HG02623 (cell line): ENCODE measurements at regions not wholly inside any gene's neighbourhood (a gene's known extent, or its start where the extent isn't known, plus 50 kb on each side); places are given as distances from the start of the nearest gene placed in this dataset.
"Not testable (repeated sequence)": the region's sequence is repeated elsewhere in the genome, so short reads cannot be mapped to it uniquely, and the experiment has no call there.

Experiments
- ATAC-seq: cut with Tn5 transposase; IDR thresholded peaks from one replicate; pipeline ENCODE4 v1.9.1; 2021; ENCODE audit warnings: moderate library complexity; ENCODE audit not compliant: unreplicated experiment

DNA sequence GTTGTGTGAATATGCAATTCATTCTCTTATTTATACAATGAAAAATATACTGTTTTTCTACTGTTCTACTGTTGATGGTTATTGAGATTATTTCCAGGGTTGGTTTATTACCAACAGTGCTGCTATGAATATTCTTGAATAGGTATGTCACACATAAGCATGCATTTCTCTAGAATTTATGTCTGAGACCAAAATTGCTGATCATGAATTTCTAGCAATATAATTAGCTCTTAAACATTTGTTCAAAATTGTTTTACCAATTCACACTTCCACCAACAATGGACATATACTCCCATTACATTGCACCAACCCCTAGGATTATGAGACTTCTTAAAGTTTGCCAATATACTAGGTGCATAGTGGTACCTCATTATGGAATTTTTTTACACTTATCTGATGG, 164.1 kb upstream of the KCNQ5 start:
- ATAC-seq = no peak

DNA sequence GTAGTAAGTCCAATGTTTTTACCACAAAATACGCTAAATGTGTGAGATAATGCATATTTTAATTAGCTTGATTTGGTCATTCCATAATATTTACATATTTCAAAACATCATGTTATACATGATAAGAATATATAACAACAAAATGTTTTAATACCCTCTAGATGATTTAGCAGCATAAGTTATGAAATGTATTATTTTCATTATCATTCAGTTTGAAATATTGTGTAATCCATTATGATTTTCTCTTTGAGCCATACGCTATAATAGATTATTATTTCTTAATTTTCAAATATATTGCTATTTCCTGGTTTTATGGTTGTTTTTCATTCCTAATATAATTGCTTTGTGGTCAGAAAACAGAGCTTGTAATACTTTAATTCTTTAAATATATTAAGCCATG, 163.3 kb upstream of the KCNQ5 start:
- no peak for ATAC-seq

DNA sequence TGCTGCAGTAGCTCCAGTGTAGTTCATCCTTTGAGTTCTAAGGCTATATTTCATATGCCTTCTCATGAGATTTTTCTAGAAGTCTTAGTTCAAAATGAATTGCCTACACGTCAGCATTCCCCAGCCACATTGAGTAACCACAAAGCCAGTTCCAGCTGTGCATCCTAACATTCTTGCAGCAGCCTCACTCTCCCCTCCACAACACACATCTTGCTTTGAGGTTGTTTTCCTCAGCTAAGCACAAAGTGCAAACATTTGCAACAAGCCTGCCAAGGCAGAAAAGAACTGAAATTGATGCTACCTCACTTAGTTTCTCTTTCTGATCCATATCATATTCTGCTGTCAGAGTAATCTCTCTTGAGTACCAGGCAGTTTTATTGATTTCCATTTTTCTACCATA, 160.7 kb upstream of the KCNQ5 start:
- ATAC-seq = no peak

DNA sequence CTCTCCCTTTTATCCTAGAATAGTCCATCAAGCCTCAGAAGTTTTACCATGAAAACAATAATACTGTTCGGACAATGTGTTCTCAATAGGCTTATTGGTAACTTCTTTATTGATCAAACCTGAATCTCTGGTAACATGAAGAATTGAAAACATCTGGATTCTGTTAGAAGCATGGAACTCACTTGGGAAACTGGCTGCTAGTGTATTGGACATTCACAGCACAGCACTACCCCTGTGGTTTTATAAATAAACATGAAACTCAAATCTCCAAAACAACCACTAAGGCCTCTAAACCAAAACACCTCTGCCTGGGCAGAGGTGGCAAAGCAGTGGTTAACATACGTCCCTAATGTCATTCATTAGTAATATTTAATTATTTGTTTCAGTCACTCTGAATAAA, 157.6 kb upstream of the KCNQ5 start:
- ATAC-seq = no peak

DNA sequence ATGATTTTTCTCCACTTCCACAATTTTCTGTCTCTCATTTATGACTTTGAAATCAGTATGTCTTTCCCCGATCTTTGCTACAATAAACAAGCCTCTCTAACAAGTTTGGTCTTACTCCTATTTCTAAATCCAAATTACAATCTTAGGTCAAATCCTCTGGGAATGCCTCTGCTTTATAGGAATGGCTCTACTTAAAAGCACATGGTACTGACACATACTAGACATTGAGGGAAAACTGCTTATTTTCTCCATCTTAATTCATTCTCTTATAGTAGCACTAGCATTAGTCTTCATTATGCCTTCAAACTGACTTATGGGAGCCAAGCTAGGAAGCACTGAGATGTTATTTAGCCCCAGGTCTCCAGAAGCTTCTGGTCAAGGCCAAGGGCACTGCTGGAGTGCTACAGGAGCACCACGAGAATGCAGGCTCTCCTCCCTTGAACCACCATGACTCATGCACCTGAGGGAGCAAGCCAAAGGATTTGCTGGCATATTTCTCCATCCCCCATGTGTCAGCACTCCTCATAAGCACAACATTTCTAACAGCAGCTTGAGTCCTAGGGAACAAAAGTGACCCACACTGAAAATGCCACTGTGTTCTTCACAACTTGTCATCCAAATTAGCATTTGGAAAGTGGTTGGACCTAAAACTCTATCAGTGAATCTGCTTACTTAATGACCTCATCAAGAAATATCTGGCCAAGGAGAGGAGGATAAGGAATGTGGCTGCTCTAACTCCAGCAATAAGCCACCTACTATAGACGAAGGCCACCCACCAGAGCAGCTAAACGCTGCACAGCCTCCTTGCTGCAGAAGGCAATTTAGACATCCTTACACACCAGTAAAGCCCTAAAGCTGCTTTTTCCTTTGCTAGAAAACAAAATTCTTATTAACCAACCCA, 156.8 kb upstream of the KCNQ5 start:
- ATAC-seq = no peak

DNA sequence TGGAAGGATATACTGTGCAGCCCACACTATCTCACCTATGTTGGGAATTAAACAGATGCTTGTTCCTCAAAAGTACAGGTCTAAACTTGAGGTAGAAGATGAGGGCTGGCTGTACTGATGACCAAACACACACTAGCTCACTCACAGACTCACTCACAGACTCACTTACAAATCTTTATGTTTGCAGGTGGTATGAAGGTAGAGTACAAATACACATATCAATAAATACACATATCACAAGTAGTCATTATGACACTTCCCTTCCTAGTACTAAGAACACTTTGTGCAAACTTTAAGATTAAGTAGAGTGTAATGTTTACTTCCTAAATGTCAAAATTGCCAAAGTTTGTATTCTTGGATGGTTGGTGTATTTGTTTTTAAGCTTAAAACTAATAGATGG, 155.4 kb upstream of the KCNQ5 start:
- ATAC-seq = no peak

DNA sequence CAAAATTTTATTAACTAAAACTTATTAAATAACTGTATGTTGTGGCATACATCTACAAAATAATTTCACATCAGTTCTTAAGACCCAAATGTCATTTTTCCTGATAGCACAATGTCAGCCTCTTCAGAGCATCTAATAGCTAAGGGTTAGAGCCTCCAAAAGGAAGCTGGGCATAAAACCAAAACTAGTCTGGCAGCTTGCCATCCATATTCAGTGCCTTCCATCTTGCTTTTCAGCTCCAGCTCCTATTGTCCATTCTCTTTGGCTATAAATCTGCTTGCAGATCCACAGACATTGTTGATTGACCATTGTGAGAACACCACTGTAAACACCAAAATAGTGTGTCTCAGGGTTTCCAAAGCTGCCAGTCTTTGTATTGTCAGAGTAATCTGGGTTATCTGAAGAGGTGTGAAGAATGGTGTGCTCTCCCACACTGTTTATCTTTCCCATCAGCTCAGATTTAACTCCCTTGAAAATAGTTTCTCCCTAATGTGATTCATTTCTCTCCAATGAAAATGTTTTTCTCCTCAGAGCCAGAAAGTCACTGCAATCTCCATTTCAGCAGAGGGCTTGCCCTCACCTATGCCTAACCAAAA, 154.8 kb upstream of the KCNQ5 start:
- ATAC-seq = no peak

DNA sequence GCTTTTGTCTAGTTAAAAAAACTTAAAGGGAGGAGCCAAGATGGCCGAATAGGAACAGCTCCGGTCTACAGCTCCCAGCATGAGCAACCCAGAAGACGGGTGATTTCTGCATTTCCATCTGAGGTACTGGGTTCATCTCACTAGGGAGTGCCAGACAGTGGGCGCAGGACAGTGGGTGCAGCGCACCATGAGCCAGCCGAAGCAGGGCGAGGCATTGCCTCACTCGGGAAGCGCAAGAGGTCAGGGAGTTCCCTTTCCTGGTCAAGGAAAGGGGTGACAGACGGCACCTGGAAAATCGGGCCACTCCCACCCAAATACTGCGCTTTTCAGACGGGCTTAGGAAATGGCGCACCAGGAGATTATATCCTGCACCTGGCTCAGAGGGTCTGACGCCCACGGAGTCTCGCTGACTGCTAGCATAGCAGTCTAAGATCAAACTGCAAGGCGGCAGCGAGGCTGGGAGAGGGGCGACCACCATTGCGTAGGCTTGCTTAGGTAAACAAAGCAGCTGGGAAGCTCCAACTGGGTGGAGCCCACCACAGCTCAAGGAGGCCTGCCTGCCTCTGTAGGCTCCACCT, 152.4 kb upstream of the KCNQ5 start:
- not testable (repeated sequence) for ATAC-seq

DNA sequence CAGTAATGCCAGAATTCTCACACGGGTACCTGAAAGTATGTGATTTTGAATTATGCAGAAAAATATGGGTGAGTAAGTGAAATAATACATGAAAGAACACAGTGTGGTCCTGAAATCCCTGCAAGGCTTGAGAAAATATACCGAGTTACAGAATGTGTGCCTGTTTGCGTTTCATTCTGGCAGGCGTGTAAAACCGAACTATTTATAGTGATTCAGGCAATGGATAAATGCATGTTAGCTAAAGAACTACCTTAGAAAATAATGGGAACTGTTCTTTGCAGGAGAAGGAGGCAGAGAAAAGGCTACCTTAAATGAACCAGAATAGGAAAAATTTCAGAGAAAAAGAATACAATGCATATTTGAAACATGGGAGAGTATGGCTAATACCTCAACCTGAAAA, 145.8 kb upstream of the KCNQ5 start:
- ATAC-seq = no peak

DNA sequence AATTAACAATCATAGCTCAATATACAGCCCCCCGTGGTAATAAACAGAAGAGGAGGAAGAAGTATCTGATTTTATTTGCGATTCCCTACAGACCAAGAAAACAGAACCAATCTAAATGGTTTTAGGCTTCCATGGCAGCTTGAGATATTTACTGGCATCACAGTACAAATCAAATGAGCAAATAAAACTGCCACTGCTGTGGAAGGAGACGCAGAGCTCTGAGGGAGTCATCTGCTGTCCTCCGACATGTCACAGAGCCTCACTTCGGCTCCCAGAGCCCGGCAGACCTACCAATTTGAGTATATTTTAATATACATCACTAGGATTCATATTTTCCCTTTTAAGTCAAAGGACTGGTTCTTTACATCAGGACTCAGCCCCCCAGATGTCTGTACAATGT, 145.2 kb upstream of the KCNQ5 start:
- no peak for ATAC-seq

DNA sequence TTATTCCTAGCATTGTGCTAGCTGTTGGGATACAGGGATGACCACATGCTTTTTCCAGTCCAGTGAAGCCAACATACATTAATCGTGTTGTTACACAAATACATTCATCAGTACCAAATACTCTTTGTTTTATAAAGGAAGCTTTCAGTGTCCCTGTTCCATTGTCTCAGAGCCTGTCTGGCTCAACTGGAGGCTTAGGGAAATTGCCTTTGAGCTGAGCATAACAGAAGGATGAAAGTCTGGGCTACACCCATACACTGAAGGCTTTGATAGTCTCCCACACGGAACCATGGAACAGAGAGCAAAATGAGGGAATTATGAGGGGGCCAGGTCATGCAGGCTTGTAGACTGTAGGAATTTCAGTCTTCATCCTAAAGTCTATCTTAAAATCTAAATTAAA, 126.4 kb upstream of the KCNQ5 start:
- no peak for ATAC-seq

DNA sequence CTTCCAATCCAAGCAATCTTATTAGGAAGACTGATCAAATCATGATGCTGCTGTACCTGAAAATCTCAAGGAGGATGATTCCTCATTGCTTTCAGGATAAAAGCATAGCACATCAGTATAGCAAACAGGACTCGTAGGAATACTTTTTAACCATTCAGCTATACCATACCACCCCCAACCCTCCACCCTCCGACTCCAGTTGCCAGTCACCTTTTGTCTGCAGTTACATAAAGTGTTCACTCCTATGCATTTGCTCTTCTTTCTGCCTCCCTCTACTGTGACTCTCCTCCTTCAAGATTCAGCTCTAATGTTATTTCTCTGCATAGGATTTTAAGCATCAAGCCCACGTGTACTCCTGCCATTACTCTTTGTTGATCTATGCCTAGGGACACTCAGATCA, 124.7 kb upstream of the KCNQ5 start:
- no peak for ATAC-seq

DNA sequence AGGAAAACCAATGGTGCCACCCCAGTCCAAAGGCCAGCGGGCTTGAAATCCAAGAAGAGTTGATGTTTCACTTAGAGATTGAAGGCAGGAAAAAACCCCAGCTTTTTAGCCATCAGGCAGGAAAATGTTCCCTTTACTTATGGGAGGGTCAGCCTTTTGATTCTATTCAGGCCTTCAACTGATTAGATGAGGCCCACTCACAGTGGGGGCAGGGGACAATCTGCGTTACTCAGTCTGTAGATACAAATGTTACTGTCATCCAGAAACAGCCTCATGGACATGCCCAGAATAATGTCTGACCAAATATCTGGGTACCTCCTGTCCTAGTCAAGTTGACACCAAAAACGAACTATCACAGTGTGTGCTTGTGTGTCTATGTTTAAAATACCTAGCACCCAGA, 121.2 kb upstream of the KCNQ5 start:
- no peak for ATAC-seq

DNA sequence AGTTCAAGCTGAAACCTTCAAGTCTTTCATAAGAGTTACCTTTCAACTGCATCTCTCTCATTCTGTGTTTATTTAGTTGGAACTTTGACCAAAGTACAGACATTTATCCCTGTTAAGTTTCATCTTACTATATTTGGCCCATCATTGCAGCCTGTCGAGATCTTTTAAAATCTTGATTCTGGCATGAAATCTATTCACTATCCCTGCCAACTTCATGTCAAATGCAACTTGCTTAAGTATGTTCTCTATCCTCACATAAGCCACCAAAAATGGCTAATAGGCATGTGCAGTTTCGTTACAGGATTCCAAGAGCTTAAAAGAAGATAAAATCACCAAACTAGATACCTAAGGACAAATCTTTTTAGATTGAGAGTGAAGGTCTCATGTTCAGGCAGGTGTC, 117.5 kb upstream of the KCNQ5 start:
- ATAC-seq = no peak

DNA sequence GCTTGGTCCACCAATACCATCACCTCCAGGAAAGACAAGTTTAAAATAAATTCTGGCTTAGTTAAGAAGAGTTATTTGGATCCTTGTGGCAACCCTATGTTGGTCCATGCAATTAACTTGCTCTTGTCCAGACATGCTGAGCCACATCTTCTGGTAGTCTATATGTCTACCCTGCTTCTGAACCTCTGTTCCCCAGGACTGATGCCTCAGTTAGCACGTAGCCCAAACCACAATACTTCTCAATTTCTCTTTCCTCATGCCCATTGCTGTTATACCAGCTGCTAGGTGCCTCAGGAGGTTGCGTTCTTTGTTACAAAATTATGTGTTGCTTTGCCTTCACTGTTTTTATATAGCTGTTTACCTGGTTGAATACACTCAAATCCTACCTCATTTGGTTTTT, 116.4 kb upstream of the KCNQ5 start:
- ATAC-seq = no peak

DNA sequence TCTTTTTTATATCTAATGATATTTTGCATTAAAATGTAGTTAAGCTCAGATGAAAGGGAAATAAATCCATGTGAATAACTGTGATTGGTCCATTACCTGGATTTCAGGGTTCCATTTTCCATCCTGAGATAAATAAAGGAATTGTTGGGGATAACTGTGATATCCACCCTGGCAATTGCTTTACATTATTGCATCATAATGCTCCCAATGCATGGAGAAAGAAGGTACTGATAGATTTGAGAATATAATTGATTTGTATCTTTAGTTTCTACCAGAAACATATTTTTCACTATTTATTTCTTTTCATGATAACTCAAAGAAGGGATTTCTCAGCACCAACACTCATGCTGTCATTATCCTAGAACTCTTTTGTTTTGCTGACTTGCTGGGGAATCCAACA, 102.0 kb upstream of the KCNQ5 start:
- no peak for ATAC-seq

DNA sequence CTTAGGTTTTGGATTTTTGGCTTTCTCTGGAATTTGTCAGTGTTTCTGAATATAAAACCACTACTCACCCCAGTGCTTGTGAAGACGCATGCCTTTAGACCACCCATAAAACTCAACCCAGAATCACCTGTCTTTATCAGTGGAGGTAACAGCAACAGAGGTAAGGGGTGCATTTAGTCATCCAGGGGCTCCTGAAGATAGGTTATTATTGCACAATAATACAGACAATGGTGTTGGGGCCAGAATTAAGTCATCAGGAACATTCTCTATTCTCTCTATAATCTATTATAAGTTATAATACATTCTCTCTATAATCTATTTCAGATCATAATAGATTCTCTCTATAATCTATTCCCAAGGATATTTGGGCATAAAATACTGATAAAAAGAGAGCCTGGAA, 100.2 kb upstream of the KCNQ5 start:
- ATAC-seq = no peak

DNA sequence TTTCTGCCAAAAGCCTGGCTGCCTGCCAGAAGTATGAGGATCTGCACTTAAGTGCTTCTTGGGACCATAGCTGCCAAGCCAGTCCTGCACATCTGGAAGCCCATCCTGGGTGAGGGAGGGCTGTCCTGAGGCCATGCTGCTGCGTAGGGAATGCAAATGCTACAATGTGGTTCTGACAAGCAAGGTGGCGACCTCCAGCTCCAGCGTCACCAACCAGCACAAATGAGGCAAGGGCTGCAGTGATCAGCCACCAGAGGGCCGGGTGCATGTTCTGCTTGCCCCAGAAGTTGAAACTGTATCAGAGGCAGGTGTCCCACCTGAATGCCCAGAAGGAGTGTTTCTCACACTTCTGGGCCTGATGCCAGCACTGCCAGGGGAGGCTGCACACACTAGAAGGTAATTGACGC, 99.1 kb upstream of the KCNQ5 start:
- ATAC-seq = peak; percentile 58

DNA sequence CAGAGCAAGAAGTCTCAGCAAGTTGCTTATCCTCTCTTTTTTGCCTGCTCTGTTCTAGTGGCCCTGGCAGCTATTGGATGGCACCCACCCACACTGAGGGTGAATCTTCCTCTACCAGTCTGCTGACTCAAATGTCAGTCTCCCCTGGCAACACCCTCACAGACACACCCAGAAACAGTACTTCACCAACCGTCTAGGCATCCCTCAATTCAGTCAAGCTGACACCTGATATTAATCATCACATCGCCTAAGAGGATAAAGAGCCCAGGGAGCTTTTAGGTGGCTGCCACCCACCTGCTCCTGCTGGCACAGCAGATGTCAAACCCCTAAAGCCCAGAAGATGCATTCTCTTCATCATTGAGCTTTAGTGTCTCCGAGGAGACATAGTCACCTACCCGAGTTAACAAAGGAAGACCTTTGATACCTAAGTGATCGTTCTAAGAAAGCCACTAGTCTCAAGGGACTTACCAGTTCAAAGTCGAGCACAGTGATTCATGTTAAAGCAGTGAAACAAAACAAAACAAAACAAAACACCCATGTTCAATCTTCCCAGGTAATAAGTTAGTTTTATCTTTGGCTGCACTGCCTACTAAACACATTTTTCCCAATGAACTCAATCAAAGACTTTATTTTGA, 97.7 kb upstream of the KCNQ5 start:
- no peak for ATAC-seq

DNA sequence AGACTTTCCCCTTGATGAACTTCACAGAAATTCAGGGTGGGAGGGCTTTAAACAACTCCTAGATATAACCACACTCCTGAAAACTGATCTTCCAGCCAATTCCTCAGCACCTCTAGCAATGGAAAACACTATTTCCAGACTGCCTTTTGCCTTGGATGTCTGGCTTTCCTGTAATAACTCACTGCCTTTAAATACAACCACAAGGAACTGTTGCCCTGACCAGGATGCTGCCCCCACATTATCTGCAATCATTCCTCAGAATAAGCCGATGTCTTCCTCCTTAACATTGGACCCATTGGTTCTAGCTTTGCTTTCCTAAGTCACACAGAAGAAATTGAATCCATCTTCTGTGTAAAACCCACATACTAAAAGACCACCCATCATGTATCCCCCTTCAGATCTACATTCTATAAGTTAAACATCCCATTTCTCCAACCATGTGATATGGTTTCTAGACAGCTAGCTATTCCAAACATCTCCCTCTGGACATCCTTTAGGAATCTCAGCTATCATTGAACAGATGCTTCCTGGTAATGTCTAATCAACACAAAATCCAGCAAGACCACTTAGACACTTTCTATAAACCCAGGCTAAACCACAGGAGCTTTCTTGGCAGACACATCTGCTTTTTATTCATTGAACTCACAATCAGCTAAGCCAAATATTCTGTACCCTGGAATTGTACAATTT, 95.9 kb upstream of the KCNQ5 start:
- ATAC-seq = no peak

DNA sequence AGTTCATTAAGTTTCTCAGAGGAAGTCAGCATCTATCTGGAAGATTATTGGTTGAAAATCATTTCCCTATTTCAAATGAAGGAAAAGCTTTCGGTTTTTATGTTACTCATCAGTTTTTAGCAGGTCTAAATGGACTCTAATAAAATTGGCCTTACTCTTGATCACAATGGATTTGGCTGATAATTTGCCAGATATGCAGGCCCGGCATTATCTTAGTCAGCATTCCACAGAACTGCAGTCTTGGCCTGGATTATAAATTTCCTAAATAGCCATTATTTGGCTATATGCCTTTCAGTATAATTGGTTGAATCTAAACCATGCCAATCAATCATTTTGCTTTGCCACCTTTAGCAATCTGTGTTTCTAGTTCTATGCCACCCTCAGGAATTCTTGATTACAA, 91.7 kb upstream of the KCNQ5 start:
- ATAC-seq = no peak
